Type B pancreatic cell (in vitro differentiated cells): ENCODE measurements at regions not wholly inside any gene's neighbourhood (a gene's known extent, or its start where the extent isn't known, plus 50 kb on each side); places are given as distances from the start of the nearest gene placed in this dataset.

ENCODE experiments used
- DNase-seq: peaks from one replicate; pipeline ENCODE4 v3.0.0; 2021; ENCODE audit warnings: mixed read lengths; ENCODE audit not compliant: unreplicated experiment; ENCODE audit errors: extremely low spot score
- H3K27ac Mint-ChIP-seq: 2 replicates; pipeline ENCODE4 v1.8.0; 2021; ENCODE audit warnings: mild to moderate bottlenecking, mixed read lengths
- H3K27me3 Mint-ChIP-seq: 2 replicates; pipeline ENCODE4 v1.8.0; 2021; ENCODE audit warnings: mixed read lengths
- H3K36me3 Mint-ChIP-seq: 2 replicates; pipeline ENCODE4 v1.8.0; 2021; ENCODE audit warnings: mixed read lengths
- H3K4me1 Mint-ChIP-seq: one replicate; pipeline ENCODE4 v1.8.0; 2021; ENCODE audit warnings: mixed read lengths; ENCODE audit not compliant: unreplicated experiment
- H3K4me3 Mint-ChIP-seq: 2 replicates; pipeline ENCODE4 v1.8.0; 2021; ENCODE audit warnings: mild to moderate bottlenecking, mixed read lengths
- H3K9me3 Mint-ChIP-seq: 2 replicates; pipeline ENCODE4 v1.8.0; 2021; ENCODE audit warnings: mixed read lengths
- CTCF ChIP-seq: fragments of 200-600 bp; sonication (generic); conservative IDR thresholded peaks from 2 replicates; pipeline ENCODE4 v1.5.0; 2021; ENCODE audit warnings: antibody characterized with exemption, mild to moderate bottlenecking

GRCh38 chr10:78543031-78543748 lies 509.5 kb downstream of the RPS24 start:
- H3K27ac Mint-ChIP-seq, result no peak overlapping the region
- no peak overlapping the region for H3K4me3 Mint-ChIP-seq
- peaks cover 10% of the 10 kb centered on the region for H3K27me3 Mint-ChIP-seq
- no peaks in the 10 kb centered on the region for H3K9me3 Mint-ChIP-seq
- peaks cover 38% of the 10 kb centered on the region for H3K4me1 Mint-ChIP-seq
- H3K36me3 Mint-ChIP-seq, result no peaks in the 10 kb centered on the region
- no peak for DNase-seq
- TF ChIP-seq CTCF, result no peak

GRCh38 chr10:78543749-78544362 lies 510.2 kb downstream of the RPS24 start:
- Mint-ChIP-seq H3K4me1 (peaks cover 38% of the 10 kb centered on the region), H3K9me3 (no peaks in the 10 kb centered on the region), H3K4me3 (no peak overlapping the region), H3K27ac (no peak overlapping the region), H3K36me3 (no peaks in the 10 kb centered on the region), H3K27me3 (peaks cover 15% of the 10 kb centered on the region)
- no peak for DNase-seq
- no peak for TF ChIP-seq CTCF

DNA sequence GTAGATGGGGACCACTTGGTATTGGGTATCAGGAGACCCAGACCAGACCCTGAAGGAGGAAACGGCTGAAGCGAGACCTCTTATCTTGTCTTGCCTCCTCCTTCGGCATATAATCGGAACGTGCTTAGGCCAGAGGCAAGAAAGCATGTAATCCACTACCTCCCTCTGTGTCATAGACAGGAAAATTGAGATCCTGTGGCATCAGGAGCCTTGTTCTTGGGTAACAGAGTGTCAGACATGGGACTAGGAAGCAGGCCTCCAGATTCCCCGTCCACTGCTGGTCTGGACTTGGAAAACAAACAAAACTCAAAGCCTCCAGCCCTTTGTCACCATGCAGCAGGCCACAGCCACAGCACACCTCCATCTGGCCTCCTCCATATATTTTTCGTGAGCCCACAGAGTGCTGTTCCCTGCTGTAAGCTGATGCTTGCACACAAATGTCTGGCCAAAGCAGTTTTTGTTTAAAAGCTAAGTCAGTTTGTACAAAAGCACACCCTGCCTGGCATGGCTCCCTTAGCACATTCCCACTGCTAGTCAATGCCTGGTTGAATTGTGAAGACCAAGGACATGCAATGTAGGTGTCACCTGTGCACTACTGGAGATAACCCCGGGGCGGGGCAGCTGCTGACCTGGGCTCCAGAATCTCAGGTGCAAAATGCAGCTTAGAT lies 510.9 kb downstream of the RPS24 start:
- no peak for DNase-seq
- Mint-ChIP-seq H3K4me3 (no peak overlapping the region), H3K27me3 (peaks cover 12% of the 10 kb centered on the region), H3K4me1 (peaks cover 38% of the 10 kb centered on the region), H3K27ac (no peak overlapping the region), H3K9me3 (no peaks in the 10 kb centered on the region), H3K36me3 (no peaks in the 10 kb centered on the region)
- no peak for TF ChIP-seq CTCF

GRCh38 chr10:78545756-78546155 lies 512.1 kb downstream of the RPS24 start:
- H3K4me3 Mint-ChIP-seq, result no peak overlapping the region
- no peaks in the 10 kb centered on the region for H3K9me3 Mint-ChIP-seq
- no peak for TF ChIP-seq CTCF
- no peak for DNase-seq
- peaks cover 40% of the 10 kb centered on the region for H3K4me1 Mint-ChIP-seq
- peaks cover 8% of the 10 kb centered on the region for H3K27me3 Mint-ChIP-seq
- H3K36me3 Mint-ChIP-seq, result no peaks in the 10 kb centered on the region
- H3K27ac Mint-ChIP-seq, result no peak overlapping the region

DNA sequence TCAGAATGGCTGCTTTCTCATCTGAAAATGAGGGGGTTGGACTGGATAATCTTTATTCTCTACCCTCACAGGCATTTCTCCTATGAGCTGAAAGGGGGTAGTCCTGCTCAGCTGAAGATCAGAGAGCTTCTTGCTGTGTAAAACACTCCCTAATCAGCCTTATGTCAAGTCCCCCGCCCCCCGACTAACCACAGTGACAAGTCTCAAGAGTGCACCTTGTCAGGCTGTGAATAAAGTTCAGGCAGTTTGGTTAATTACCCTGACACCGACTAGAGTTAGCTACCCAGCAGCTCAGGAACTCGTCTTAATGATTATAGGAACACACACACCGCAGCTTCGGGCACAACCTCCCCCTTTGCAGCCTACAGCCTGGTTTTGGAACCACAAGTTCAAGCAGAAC lies 513.7 kb downstream of the RPS24 start:
- H3K4me1 Mint-ChIP-seq, result peaks cover 41% of the 10 kb centered on the region
- peaks cover 11% of the 10 kb centered on the region for H3K27me3 Mint-ChIP-seq
- H3K27ac Mint-ChIP-seq, result no peak overlapping the region

More for the DNA sequence above, 513.7 kb downstream of the RPS24 start:
- Mint-ChIP-seq H3K9me3 (no peaks in the 10 kb centered on the region), H3K36me3 (no peaks in the 10 kb centered on the region), H3K4me3 (no peak overlapping the region)
- no peak for TF ChIP-seq CTCF
- DNase-seq, result no peak
